Stimulated activated CD8-positive, alpha-beta memory T cell treated with anti-CD3 and anti-CD28 coated beads, Interleukin-2, amount 100 ng/mL, for 1 hour (primary cell): ENCODE measurements at regions not wholly inside any gene's neighbourhood (a gene's known extent, or its start where the extent isn't known, plus 50 kb on each side); places are given as distances from the start of the nearest gene placed in this dataset.
"Not testable (repeated sequence)": the region's sequence is repeated elsewhere in the genome, so short reads cannot be mapped to it uniquely, and the experiment has no call there.

ENCODE experiments used
- DNase-seq, 2 donors: peaks; one replicate each; pipeline ENCODE4 v3.0.0-alpha.2; 2020; ENCODE audit warnings: low read depth in 2 of 2

DNA sequence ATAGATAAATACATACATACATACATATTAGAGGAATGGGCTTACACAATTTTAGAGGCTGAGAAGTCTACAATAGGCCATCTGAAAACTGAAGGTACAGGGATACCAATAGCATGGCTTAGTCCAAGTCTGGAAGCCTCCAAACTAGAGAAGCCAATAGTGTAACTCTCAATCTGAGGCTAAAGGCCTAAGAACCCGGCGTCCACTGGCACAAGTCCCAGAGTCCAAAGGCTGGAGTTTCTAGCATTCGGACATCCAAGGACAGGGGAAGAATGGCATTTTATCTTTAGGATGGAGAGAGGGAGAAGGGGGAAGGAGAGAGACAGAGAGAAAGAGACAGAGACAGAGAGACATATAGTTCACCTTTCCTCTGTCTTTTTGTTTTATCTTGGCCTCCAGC is 63.7 kb upstream of the SYT4 start:
- no peak for DNase-seq

DNA sequence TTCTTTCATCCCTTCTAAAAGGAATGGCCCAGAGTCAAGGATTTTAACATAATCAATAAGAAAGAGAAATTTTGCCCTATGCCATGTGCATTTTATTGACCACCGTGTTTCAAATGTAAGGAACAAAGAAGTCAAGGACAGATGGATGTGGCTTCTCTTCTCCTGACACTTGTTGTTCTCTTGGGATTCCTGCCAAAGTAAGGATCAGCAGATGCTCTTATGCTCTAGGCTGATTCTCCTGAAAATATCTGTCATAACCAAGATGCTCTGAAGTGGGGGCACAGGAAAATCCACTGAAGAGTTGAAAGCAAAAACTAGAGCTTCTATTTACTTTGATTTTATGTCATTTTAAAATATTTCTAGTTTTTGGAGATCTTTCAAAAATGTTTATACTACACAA is 72.9 kb upstream of the SYT4 start:
- DNase-seq: no peak

DNA sequence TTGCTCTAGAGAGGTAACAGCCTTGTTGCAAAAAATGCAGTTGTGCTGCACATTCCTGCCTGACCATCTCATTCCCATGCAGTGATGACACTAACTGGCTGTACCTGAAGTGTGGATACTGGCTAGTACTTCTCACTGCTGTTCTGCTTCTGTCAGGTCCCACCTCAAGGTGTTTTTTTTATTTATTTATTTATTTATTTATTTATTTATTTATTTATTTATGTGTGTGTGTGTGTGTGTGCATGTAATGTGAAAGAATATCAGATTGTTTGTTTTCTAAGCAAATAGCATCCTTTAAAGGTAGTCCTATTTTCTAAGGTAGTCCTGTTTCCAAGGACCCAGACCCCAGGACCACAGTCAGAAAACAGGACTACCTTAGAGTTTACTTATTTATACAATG is 87.2 kb upstream of the SYT4 start:
- no peak for DNase-seq

DNA sequence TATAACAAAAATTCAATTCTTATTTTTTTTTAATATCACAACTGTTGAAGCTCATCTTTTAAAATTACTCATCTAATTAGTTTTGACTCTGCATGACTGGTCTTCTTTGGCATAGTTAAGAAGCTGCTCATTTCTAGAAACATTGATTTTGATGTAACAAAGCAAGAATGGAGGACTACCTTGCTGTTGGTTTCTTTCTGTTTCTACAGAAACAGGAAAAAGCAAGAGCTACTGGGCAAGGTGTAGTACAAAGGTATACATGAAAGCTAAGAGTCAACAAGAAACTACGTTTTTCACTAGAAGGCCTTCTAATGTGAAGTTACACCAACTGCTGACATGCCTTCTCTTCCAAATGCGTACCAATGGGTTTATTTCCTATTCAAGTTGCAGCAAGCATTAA is 90.6 kb upstream of the SYT4 start:
- DNase-seq: no peak

DNA sequence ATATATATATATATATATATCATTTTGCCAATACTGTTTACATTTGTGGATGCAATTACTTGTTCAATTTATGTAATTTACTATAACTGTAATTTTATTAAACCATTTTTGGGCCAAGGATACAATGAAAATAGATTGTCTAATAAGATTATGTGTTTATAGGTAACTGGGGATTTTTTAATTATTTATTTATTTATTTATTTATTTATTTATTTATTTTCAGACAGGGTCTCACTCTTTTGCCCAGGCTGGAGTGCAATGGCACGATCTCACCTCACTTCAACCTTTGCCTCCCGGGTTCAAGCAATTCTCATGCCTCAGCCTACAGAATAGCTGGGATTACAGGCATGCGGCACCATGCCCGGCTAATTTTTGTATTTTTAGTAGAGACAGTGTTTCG is 92.0 kb upstream of the SYT4 start:
- DNase-seq: not testable (repeated sequence)

DNA sequence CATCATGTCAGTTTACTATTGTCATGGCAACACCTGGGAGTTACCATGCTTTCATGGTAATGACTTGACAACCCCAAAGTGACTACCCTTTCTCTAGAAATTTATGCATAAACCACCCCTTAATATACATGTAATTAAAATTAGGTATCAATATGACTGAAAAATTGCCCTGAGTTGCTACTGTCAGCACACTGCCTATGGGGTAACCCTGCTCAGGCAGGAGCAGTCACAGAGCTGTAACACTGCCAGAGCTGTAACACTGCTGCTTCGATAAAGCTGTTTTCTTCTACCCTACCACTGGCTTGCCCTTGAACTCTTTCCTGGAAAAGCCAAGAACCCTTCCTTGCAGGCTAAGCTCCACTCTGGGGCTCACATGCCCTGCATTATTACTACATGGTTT is 95.5 kb upstream of the SYT4 start:
- no peak for DNase-seq

DNA sequence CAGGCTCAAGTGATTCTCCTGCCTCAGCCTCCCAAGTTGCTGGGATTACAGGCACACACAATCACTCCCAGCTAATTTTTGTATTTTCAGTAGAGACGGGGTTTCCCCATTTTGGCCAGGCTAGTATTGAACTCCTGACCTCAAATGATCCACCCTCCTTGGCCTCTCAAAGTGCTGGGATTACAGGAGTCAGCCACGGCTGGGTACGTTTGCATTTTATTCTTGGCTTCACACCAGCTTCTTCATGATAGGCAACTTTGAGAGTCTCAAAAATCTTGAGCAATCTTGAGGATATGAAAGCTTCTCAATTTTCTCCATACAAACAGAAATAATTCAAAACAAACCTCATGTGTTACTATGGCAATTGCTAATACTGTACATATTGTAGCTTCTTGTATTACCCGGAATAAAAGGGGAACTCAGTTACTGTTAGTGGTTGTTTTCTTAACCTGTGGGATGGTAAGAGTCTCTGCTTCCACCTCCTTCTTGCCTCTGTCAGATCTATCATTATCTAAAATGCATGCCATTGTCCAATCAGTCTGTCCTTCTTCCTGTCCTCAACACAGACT is 102.9 kb upstream of the SYT4 start:
- no peak for DNase-seq

DNA sequence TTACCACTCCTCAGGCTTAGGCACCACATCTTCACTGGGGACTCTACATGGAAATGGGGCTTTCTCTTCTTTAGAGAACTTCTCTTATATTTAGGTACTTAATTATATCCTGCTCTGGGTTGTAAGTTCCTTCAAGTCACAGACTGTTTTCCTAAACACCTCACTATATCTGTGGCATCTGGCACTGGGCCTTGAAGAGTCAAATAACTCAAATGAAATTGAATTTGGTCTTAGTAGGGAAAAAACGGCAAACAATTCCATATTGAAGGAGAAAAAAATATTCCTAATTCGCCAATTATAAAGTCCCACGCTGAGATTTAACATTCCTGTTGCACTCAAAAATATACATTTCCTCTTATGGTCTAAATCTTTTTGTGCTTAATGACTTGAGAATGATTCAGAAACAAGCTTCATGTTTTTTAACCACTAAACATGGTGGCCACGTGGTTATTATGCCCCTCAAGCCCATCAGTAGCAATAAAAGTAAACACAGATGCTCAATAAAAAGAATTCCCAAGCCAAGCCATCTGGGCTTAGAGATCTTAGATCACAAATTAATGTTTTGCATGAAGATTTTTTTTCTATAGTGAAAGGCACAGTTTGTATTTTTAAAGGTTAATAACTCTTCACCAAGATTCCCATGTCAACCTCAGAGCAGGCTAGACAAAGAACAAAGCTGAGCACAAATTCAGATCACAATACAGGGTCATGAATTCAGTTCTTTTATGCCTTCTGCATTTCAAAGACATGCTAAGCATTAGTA is 105.5 kb upstream of the SYT4 start:
- no peak for DNase-seq

DNA sequence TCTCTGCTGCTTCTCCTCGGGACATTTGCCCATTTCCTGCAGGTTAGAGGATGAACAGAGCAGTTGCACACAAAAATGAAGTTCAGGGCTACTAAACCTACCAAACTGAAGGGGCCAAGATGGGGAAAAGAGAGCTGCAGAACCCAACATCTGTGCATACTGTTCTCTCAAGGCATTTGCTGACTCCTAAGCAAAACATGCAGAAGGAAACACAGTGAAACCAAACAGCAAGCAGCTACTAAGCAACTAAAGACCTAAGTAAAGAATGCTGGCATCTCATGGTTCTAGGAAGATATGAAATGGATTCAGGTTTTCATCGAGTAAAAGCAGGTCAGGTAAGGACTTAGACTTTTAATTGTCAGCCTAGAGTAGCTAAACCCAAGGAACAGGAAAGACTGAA is 111.9 kb upstream of the SYT4 start:
- DNase-seq: no peak

DNA sequence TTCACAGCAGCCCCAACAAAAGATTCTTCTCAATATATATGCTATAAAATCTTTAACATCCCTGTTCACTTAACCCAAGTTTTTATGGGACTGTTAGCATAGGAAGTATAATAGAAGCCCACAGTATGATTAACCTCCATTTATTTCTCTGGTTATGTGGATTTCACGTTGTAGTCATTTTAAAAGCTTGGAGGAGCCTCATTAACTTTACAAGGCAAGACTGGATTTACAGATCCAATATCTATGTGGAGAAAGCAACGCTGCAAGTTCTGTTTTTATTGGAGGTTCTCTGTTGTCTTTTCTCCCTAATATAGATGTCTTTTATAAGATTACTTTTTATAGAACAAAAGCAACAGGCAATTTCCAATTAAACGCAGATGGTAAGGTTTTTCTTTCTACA is 114.9 kb upstream of the SYT4 start:
- DNase-seq: no peak

DNA sequence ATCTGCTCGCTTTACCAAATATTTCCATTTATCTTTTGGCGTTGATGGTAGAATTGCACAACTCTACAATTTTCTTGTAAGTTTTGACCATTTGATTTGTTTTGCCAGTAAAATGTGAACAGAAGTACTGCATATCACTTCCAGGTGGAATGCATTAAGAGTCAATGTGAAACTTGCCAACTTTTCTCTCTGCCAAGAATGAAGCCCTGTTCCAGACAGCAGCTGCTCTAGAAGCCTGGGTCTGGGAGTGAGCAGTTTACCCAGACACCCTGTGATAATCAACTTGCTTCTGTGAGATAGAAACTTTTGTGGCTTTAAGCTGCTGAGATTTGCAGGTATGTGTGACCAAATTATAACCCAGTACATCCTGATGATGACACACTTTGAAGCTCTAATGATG is 115.9 kb upstream of the SYT4 start:
- DNase-seq: no peak

DNA sequence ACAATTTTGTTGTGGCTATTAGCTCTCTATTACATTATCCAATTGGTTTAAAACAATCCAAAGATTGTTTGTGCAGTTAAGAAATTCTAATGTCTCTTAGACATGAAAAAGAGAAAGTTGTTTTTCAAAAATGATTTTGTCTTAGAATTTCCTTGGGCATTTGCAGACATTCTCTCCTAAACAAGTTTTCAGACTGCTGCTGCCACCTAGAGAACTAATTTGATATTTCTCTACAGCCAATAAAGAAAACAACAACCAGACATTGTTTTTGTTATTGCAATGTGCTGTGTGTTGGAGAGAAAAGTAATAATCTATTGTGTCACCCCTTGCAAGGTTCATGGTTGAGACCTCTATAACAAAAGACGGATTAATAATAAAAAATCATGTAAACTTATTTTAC is 119.0 kb upstream of the SYT4 start:
- DNase-seq: no peak

DNA sequence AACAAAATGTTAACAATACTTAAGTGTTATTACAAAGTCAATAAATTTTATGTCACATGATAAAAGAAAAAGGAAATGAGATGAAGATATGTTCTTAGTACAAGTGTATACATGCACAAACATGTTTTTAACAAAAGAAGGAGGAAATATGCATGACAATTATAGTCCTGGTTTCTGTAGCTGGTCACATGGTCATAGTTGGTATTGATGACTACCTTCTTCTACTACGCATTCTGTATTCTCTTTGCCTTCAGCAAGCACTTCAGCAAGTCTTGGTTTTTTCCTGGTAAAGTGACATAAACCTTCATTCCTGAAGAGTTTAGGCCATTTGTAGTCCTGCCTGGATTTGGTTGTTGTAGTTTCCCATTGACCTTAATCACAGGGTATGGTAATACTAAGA is 121.3 kb upstream of the SYT4 start:
- no peak for DNase-seq

DNA sequence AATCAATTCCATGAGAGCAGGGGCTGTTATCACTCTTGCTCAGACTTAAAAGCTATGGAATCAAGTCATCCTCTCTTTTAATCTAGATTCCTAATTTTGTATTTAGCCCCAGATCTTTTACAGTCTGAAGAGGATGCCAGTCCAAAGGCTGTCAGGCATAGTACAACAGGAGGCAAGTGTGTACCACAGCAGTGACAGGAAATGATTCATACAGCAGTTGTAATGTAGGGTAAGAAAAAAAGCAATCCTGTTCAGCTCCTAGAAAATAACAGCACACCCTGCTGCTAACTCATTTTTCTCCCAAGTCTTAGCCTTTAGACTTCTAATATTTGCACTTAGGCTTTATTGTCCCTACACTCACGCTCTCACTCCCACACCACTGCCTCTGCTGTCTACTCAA is 127.8 kb upstream of the SYT4 start:
- no peak for DNase-seq

DNA sequence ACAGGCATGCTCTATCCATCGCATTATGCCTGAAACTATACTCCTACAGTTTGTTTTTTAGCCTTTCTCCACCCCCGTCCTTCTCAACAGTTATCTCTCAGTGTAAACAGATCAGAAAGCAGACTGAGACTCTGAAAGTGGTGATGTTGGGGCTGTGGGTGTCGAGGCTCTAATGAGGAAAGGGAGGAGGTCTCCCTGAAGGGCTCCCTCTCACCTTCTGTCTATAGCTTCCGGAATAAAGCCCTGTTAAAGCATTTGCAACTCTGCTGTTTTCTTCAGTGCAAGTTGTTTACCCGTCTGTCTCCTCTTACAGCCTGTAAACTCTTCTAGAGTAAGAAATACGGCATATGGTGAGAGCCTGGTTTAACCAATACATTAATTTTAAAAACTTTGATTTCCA is 136.7 kb upstream of the SYT4 start:
- no peak for DNase-seq

DNA sequence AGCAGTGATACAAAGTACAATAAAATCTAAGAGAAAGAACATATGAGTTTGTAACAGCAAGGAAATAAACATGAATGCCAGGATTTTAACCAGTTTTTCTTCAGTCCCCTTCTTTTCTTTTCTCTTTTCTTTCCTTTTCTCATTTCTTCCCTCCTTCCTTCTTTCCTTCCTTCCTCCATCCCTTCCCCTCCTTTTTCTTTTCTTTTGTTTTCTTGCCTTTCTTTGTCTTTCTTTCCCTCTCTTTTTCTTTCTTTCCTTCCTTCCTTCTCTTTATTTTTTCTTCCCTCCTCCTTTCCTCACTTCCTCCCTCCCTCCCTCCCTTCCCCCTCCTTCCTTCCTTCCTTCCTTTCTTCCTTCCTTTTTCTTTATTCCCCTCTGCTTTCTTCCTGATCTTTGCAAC is 142.8 kb upstream of the SYT4 start:
- DNase-seq: no peak

DNA sequence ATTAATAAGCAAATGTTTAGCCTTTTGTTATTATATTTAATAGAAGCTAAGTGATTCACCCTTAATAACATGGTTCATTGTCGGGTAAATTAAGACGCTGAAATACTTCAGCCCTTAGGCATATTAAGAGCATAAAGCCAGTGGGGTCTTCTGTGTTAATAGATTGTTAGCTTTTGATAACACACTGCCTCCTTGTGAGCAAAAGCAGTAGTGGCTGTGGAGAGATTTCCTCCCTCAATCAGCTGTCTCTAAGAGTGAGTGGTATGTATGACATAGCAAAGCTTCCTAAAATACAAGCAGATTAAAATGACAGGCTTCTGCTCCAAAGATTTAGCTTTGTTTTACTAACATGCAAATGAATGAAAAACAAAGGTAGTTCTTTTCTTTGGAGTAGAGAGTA is 143.7 kb upstream of the SYT4 start:
- DNase-seq: no peak

DNA sequence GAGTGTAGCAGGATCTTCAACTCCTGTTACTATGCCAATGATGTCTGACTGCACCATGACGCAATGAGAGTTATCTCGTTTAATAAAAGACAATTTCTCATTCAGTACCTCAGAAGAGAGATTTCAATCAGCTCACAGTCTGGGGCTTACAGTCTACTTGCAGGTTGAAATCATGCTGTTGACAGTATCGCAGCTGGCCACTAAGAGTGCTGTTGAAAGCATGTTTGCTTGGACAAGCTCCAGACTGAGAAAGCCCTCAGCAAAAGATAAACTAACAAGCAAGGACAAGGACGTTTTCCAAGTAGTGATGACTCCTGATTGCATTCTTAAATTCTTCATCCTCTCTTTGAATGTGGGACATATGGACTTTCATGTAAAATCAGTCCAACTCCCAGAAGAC is 145.2 kb upstream of the SYT4 start:
- DNase-seq: no peak

DNA sequence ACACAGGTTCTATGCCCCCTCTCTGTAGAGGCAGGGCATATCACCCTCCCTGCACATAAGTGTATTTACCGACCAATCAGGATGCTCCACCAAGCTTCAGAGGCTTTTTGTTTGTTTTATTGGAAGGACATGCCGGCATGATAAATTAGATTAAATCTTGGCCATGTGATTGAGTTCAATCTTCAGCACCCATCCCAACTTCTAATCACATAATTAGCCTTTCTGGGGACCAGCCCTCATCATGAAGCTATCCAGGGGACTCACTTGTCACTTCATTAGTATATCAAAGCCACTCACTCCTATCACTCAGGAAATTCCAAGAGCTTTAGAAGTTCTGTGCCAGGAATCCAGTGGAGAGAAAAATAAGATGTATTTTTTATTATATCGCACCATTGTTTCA is 158.6 kb upstream of the SYT4 start:
- DNase-seq: no peak

DNA sequence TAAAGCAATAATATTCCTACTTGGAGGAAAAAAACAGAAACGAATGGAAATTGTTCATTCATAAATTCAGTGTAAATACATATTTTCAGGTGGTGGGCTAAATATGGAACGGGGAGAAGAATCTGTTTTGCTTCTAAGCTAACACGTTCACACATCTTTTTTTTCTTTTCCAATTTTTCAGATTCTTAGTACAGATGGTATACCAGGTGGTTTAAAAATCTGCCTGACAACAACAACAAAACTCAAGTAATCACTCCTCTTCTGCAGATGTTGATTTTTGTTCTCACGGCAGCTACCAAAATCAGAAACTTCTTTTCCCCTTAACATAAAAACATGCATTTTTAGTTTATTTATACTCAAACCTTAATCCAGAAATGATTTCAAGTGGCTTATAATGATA is 164.8 kb upstream of the SYT4 start:
- DNase-seq: no peak

DNA sequence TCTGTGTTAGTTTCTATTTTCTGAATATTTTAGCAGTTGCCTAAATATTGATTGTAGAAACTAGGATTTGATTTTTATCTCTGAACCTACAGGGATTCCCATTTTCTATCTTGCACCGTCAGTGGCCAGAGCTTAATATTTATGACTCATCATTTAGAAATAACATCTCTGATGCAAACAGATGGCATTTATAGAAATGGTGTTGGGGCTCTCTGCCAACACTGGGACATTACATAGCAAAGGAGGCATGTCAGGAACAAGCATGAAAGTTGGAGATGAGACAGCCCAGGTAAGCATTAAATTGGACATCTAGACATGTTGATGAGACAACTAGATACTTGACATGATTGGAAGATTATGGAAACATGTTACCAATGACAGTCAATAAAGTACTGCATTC is 165.3 kb upstream of the SYT4 start:
- no peak for DNase-seq

DNA sequence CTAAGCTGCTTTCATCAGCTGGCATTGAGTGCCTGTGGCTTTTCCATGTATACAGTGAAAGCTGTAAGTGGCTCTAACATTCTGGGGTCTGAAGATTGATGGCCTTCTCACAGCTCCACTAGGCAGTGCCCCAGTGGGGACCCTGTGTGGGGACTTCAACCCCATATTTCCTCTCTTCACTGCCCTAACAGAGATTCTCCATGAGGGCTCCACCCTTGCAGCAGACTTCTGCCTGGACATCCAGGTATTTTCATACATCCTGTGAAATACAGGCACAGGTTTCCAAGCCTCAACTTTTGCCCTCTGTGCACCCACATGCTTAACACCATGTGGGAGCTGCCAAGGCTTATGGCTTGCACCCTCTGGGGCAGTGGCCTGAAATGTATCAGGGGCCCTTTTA is 188.2 kb upstream of the SYT4 start:
- no peak for DNase-seq

DNA sequence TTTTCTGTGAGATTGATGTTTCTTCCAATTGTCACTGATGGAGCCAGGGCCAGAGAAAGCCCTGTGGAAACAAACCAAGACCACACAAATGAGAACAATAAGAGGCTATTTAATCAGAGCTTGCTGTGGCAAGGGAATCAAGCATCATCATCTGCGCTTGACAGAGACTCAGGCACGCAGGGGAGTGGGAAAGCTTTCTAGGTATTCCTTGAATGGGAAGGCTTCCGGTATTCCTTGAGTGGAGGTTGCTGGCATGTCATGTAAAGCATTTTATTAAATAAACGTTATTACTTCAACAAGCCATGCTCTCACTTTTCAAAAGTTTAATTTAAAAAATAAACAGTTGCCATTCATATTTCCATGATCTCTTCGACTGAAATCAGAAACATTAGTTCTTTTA is 194.6 kb upstream of the SYT4 start:
- DNase-seq: no peak

DNA sequence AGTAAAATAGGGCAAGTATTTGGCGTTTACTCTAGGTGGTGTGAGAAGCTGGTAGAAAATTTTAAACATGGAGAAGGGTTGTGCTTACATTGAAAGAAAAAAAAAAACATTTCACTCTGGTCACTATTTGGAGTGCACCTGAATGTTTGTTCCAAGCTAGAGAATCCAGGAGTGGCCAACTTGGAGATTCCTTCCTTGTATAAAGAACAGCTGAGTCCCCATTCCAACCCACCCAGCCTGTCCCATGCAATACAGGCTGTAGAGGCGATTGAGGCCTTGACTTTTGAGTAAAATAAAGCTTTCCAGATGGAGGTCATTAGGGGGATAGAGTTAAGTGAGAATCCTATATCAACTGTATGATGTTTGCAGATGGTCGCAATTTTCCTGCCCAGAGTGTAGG is 203.8 kb upstream of the SYT4 start:
- DNase-seq: no peak
